ENCODE measurements at regions not wholly inside any gene's neighbourhood (a gene's known extent, or its start where the extent isn't known, plus 50 kb on each side); places are given as distances from the start of the nearest gene placed in this dataset.

- no peak for TF ChIP-seq POLR2A (IDR thresholded peaks at IDR 0.05)
- TF ChIP-seq, protein P1, sequence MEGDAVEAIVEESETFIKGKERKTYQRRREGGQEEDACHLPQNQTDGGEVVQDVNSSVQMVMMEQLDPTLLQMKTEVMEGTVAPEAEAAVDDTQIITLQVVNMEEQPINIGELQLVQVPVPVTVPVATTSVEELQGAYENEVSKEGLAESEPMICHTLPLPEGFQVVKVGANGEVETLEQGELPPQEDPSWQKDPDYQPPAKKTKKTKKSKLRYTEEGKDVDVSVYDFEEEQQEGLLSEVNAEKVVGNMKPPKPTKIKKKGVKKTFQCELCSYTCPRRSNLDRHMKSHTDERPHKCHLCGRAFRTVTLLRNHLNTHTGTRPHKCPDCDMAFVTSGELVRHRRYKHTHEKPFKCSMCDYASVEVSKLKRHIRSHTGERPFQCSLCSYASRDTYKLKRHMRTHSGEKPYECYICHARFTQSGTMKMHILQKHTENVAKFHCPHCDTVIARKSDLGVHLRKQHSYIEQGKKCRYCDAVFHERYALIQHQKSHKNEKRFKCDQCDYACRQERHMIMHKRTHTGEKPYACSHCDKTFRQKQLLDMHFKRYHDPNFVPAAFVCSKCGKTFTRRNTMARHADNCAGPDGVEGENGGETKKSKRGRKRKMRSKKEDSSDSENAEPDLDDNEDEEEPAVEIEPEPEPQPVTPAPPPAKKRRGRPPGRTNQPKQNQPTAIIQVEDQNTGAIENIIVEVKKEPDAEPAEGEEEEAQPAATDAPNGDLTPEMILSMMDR (IDR thresholded peaks at IDR 0.05), result no peak
These were observed 603.5 kb upstream of the NRP1 start for GRCh38 chr10:33938001-33938400.
